SIG-M5 treated with dmso at 0.1 percent for 504 hours (cell line): ENCODE measurements at regions not wholly inside any gene's neighbourhood (a gene's known extent, or its start where the extent isn't known, plus 50 kb on each side); places are given as distances from the start of the nearest gene placed in this dataset.

Experiments
- DNase-seq: peaks from one replicate; lab custom pipeline; 2025; ENCODE audit not compliant: unreplicated experiment; lab: John Stamatoyannopoulos, UW

DNA sequence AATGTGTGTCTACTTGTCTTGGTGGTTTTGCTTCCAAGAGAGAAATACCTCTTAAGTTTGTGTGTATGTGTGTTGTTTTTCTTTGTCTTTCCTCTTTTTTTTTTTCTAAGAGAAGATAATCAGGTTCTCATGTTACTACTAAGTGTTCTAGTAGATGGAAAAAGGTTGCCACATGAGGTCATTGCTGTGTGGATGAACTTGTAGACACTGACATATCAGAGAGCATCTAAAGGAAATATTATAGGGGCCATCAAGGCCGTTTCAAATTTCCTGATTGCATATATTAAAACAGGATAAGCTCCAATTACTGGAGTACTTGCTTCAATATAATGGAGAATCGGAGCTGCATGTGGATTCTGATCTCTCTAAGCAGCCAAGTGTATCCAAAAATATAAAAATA, 747.5 kb downstream of the NR2F2 start:
- no peak for DNase-seq

DNA sequence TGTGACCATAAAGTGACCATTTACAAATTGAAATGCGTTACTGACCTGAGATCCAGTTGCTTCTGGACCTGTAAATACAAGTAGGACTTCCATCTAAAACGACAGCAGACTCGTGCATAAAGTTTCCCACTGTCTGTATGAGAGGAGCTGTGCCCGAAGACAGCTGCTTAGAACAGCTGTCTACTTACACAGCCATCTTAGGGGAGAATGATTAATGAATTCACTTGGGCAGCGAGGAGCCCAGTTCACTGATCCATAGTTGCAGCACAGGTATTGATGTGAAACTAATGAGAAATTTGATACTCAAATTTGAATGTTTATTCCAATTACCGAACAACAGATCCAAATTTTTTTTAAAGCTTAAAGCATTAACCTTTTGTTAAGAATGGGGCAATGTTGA, 748.1 kb downstream of the NR2F2 start:
- DNase-seq = no peak

DNA sequence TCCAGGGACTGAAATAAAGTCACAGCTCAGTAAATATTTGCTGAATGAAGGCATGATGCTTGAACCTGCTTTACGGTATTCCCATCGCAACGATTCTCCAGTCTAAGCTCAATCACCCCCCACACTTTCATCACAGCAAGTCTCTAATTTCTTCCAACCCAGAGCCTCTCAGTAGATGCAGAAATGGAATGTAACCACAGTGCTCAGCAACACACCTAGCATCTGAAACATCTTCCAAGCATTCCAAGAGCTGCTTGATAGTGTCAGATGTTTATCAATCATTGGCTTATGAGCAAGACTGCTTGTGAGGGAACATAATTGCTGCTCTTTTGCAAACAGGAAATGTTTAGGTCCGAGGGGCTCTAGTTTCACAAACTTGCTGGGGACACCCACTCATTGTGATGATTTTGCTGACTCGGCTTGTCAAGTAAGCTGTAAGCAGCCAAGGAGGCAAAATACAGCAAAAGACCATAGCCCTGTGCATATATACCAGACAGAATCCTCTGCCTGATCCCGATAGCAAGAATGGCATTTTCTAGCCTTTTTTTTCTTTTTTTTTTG, 751.2 kb downstream of the NR2F2 start:
- no peak for DNase-seq

DNA sequence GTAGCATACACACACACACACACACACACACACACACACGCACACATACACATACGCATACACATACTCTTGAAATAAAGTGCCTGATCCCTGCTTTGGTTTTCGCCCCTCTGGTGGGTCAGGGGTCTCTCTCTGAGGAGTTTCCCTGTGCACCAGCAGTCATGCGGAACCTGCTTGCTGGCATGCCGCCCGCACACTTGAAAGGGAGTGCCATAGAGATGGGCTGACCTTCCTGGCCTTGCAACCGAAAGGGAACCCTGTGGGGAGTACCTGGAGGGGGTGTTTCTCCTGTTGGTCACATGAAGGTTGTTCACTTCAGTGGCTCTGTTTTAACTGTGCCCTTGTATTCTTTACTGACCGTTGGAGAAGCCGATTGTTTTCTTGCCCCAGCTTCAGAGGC, 752.3 kb downstream of the NR2F2 start:
- no peak for DNase-seq

DNA sequence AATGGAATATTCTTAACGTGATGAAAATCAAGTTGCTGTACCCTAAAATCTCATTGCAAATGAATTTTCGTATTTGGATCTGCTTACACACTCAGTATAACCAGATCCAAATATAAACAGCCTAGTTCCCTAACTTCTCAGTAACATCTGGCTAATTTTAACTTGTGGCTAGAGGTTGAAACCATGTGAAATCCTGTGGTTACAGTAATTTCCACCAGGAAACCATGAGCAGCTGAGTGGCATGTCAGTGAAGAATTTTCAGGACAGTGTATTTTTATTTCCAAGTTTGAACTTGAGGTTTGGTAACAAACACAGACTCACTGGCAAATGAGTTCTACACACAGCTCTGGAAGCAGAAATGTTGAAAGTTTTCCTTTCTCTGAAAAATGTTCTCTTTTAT, 754.1 kb downstream of the NR2F2 start:
- peak; percentile 70 for DNase-seq

DNA sequence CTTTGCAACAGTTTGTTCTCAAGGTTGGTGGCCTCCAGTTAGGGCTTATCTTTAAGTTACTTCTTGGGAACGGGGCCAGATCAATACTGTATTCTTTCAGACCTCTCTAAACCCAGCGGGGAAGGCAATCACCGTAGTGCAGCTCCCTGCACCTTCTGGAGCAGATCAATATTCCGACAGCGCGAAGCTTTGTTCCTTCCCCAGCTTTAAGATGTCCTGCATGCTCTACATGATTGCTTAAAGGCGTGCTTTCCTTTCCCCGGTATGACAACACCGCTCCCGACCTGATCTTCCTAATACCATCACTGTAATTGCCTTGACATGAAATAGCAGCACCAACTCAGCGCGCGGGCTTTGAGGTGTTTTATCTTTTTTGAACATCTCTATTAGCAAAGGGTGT, 755.2 kb downstream of the NR2F2 start:
- DNase-seq = no peak

DNA sequence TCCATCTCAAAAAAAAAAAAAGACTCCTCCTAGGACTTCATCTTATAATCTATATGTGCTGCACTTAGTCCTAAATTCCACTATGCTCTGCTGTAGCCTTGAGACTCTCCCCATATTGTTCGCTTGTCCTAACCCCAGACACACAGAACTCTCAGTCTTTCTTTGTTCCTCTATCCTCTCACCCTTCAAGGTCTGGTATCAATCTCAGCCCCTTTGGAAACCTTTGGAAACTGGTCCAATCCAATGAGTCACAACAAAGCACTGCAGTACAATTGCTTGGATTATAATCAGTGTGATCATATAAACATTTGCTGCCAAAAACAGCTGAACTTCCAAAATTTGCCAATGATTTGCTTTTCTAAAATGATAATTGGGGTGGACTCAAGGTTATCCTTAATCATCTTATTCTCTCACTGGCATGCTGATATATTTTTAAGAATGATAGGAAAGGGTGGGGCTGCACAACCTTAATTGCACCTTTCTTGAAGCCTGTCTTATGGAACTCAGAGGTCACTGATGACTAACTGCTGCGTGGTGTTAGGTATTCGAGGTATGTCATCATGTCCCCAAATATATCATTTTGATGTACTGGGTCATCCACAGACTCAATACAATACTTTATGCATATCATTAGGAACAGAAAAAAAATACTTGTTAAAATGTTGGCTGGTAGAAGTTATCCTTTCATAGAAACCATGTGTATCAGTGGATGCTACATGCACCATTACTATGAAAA, 756.7 kb downstream of the NR2F2 start:
- no peak for DNase-seq

DNA sequence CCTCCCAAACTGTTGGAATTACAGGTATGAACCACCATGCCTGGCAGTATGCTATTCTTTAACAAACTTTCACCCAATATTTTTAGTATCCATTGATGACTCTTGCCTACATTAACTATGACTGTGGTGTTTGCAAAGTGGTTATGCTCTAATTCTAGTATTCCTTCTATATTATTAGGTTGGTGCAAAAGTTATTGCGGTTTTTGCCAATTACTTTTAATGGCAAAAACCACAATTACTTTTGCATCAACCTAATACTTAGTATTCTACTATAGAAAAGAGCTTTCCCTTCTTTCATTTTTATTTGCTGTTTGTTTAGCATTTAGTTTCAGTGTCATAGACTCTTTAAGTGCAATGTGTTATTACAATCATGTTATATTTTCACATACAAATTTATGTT, 760.6 kb downstream of the NR2F2 start:
- no peak for DNase-seq

DNA sequence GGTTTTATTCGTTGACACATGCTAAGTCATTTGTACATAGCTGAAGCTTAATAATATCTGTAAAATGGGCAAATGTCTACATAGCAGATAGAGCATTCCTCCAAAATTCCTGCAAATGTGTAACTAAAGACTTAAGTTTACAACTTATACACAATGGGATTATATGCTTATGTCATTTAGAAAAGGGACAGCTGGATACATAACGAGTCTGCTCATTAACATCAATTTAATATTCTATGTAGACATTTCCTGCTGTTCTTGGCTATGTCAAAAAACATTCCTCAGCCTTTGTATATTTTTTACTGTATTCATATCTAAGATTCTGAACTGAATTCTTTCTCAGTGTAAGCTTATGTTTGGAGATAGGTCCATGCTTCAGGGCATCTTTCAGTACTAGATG, 762.2 kb downstream of the NR2F2 start:
- no peak for DNase-seq

DNA sequence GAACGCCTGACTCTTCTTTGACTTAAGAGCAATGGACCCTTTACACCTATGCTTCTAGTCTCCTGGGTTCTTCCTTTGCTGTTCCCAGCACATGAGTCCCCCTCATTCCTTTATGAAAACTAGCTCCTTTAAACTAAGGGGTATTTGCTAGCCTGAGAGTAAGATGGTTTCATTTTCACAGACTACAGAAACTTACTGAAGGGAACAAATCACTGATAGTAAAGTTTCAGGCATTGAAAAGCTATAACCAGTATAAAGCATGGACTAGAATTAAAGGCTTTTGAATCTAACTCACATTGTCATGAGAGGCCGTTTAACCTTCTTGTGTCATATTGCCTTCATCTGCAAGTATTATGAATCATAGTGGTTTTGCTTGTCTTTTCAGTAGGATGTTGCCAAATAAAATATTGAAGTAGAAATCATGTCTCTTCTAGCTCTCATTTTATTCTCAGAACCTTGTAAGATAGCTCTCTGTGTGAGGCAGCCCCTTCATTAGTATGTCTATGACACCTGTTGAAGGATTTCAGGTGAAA, 765.9 kb downstream of the NR2F2 start:
- no peak for DNase-seq

DNA sequence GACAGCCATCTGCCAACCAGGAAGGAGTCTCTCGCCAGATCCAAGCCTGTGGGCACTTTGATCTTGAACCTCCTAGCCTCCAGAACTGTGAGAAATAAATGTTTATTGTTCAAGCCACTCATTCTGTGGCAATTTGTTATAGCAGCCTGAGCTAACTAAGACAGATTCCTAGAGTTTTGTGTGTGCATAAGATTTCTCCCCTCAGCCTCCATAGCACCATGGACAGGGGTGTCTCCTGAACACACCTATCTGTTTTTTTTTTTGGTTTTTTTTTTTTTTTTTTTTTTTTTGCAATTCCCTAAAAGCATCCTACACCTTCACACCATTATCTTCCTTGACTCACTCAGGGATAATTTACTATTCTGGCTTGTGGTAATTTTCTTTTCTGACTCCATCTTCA, 768.5 kb downstream of the NR2F2 start:
- no peak for DNase-seq

DNA sequence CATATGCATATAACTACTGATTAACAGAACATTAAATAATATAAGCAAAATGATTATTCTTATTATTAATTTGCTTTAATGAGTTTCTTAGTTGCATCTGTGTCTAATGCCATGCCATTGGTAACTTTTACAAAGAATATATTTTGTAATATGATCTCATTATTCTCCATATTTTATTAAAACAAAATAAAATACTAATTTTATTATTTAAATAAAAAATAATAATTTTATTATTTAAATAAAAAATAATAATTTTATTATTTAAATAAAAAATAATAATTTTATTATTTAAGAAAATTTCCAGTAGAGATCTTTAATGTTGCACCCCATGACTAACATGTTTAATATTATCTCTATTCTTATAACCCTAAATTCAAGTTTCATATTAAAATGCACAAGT, 771.1 kb downstream of the NR2F2 start:
- no peak for DNase-seq

DNA sequence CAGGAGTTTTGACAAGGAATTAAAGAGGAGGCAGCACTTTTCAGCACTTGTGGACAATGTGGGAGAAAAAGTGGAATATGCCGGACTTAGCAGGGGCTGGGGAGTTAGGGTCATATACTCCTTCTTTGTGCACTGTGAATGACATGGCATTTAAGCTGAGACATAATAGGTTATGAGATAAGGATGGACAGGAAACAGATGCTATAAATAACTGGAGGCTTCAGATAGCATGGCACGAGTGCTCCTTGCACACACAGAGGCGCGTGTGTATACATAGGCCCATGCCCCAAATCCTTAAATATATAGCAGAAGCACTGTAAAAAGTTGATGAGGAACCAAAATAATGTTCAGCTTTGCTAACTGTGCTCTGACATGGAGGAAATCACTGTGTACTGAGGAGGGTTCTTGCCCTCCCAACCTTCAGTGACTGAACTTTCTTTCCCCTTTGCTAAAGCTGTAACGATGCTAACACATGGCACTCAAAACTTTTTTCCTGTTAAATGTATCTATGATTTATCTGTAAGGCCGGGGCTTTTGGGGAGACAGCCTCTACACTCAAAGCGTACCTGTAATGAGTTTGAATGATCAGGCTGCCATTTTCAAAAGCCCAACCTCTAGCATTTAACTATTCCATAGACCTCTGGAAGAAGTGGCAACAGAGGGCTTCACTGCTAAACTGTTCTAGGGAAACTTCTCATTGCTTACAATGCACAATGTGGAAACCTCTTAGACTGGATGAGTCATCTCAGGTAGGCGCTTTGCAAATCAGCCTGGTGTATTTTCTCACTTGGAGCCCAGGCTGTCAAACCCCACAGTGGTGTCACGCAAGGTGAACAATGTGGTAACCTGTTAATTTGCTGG, 784.6 kb downstream of the NR2F2 start:
- DNase-seq = no peak

DNA sequence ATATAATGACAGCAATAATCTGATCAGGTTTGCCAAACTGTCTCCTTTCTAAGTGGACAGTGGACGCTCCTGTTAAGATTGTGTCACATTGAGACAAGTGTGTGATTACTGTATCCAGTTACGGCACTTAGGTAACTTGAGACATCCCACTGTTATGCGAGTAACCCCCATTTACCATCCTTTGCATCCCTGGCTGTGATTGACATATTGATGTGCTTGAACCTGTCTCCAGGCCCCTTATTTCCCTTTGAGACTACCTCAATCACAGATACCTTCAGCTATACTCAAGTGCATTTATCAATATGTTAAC, 785.2 kb downstream of the NR2F2 start:
- DNase-seq = no peak

DNA sequence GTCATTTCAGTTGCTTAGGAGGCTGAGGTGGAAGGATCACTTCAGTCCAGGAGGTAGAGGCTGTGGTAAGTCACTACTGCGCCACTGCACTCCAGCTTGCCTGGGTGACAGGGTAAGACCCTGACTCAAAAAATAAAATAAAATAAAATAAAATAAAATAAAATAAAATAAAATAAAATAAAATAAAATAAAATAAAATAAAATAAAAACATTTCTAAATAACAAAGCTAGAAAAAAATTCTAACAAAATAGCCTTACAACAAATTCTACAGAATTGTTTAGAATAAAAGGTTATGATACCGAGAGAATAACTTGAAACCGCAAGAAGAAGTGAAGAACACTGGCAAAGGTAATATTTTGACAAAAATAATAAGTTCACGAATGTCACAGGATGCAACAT, 794.3 kb downstream of the NR2F2 start:
- no peak for DNase-seq

DNA sequence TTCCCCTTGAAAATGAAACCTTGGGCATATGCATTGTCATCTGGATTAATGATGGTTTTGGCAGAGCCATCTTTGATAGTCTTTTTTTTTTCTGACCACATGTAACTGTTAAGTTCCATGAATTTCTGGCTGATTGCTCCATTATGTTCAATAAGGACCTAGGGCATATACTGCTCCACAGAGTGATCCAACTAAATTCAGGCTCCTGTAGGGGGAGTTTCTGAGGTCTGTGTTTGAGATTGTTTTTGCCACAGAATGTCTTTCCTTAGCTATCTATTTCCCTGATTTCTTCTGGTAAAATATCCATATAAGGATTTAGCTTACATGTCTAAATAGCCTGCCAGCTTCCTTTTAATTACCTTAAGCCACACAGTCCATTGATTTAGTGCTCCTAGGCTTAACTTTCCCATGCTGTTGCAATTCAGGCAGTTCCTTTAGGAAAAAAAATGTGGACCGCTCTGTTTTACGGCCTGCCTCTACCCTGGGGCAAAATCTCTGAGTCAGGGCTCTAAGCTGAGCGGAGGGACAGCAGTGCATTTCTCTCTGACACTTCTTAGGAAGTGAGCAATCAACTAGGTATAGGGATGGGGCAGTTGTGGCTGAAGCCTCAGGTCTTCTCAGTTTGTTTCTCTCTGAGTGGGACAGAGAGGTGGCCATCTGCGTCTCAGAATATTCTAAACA, 796.2 kb downstream of the NR2F2 start:
- DNase-seq = no peak

DNA sequence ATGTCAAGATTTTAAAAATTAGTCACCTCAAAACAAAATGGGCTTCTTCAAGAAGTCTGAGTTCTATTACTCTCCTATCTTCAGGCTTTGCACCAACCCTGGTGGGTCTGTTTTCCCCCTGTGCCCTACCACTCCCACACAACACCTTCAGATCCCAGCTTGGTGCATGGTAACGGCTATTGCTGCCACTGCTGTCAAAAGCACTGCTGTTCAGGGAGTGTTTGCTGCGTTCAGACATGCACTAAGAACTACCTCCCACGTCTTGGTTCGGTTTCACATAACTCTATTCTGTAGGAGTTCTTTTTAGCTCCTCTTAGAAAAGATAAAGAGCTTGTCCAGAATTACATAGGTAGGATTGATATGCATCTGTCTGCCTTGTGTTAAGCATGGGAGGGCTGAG, 799.2 kb downstream of the NR2F2 start:
- no peak for DNase-seq

DNA sequence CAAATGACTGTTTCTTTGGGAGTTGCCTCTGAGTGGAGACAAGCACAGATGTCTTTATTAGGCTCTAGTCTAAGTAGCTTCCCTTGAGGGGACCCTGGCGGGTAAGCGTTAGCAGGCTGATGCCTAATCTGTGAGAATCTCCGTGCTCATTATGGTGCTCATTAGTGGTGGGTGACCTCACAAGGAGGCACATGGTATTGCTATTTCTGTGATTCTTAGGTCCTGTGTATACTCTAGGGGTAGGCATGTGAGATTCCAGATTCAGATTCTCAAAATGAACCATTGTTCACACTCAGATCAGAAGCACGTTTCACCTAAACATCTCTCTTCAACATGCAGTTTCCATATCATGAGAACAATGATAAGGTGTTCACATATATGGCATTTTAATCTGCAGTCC, 809.7 kb downstream of the NR2F2 start:
- DNase-seq = no peak

DNA sequence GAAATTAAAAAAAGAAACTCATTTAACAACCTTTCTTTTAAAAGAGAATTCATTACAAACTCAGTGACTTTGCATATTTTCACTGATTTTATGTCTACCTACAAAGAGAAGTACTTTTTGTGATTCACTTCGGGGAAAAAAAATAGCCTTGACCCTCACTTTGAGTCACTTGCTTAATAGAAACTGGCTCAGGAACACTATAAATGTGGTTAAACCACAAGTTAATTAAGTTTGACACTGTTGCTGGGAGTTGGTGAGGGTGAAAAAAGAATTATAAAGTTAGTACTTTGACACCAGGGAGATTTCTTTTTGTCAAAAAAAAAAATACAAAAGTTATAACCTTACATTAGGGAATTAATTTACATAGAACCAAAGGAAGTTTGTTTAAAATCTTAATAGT, 810.9 kb downstream of the NR2F2 start:
- DNase-seq = no peak

DNA sequence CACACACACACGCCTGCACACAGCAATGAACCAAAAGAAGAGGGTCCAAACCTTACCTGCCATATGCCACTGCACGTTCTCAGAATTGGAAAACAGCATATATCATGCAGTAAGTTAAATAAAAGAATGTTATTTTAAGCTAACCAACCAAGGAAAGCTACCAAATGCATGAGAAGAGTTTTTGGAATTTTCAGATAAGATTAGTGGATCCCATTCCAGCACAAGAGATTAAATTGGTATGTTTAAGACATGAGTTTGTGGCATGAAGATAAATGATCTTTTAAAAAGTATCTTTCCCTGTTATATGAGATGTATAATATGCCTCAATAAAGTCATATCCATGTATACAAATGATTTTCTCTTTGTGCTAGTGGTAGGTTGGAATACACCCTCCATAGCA, 811.4 kb downstream of the NR2F2 start:
- DNase-seq = no peak

DNA sequence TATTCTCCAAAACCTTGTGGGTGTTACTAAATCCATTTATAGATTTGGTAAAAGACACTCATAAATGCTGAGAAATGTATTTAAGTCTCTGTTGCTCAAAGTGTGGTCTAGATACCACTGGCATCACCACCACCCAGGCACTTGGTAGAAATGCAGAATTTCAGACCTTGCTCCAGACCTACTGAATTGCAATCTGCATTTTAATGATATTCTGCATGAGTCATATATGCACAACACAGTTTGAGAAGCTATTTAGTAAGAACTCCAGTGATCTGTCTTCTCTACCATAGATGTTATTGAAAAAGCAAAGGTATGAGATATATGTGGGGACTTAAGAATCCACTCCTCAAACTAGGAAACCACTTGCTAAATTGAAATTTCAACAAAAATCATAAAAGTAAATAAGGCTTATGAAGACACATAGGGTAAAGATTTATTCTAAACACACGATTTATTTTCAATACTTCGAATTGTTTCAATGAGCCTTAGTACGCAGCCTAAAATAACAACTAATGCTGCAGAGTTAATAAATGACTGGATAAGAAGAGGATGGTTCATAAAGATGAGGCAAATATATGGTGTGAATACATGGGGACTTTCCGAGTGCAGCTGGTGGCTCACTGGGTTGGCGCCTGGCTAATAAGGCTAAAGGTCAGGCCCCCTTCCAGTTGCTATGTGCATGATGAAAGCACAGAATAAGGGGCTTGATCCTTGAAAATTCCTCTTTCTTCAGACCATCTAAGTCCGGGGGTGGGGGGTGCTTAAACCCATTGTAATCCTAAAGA, 813.3 kb downstream of the NR2F2 start:
- no peak for DNase-seq
